ENCODE measurements at regions not wholly inside any gene's neighbourhood (a gene's known extent, or its start where the extent isn't known, plus 50 kb on each side); places are given as distances from the start of the nearest gene placed in this dataset.

DNA sequence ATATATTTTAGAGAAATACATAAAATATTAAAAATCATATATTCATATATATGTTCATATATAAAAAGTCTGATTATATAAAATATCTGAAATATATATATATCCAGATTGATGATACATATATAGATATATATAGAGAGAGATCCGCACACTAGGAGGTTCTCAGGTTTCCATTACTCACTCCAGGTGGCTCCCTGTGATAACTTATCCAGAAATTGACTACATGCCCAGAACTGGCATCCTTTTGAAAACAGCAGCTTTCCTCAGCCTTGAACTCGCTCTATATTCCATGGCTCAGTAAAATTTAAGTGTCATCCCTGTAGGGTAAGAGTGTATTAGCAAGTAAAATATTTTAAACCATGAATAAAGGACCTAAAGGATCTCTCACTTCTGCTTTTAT, 206.8 kb downstream of the TINAG start:
- TF ChIP-seq CTCF (IDR thresholded peaks at IDR 0.05) = no peak
- no peak for TF ChIP-seq ZFX (IDR thresholded peaks at IDR 0.05; ENCODE audit: borderline replicate concordance)

All from 22Rv1 (cell line).